ENCODE measurements at regions not wholly inside any gene's neighbourhood (a gene's known extent, or its start where the extent isn't known, plus 50 kb on each side); places are given as distances from the start of the nearest gene placed in this dataset.

DNA sequence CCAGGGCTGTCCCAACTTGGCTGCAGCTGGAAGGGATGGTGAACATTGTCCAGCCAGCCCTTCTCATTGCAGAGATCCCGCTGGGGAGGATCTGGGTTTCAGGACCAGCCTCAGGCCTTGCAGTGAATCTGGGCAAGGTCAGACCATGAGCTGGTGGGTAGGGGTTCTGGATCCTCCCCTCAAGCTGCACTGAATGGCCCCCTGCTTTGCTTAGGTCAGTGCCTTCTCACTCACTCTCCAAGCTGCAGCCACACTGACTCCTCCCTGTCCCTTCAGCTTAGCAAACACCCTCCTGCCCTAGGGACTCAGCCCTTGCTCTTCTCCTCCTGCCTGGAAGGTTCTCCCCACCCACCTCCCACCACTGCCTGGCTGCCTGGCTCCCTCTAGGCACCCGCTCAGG lies 95.3 kb upstream of the KCNG1 start:
- TF ChIP-seq JUND (IDR thresholded peaks at IDR 0.05; ENCODE audit: low read depth) = no peak
- in situ Hi-C loops (cut with HindIII; ENCODE audit: low pct_unique_long_range_greater_than_20kb, low sequenced_read_pairs) = no loop called here
- no peak for DNase-seq (ENCODE audit: low read depth in 1 of 2, low spot score in 1 of 2)

DNA sequence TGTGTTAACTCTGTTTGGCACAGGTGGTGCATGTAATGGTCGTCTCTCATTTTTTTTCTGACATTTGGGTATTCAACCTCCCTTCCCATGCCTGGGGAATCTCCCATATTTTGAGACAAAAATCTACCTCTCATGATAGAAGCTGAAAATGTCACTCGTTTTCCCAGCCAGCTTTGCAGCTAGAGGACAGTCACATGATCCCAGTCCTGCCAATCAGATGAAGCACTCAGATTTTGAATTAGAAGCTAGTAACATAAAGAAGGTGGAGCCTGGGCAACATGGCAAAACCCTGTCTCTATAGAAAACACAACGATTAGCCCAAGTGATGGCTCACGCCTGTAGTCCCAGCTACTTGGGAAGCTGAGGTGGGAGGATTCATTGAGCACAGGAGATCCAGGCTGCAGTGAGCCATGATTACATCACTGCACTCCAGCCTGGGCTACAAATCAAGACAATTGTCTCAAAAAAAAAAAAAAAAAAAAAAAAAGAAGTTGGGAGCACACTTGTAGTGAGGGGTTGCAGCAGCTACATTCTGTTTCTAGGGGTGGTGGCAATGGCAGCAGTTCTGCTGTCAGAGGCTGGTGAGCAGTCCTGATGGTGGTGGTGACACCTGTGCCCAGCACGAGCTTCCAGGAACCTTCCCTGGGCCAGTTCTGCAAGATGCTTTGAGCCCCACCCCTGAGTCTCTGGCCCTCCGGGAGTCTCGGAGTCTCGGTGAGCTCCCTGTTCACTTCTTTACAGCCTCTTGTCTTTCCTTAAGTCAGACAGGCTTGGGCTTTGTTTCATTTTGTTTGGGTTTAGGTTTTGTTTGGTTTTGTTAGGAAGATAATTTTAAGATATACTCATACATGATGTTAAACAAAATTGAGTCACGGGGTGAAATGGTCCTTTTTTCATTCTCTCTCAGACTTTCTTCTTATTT lies 94.1 kb upstream of the KCNG1 start:
- no peak for TF ChIP-seq JUND (IDR thresholded peaks at IDR 0.05; ENCODE audit: low read depth)
- in situ Hi-C loops (cut with HindIII; ENCODE audit: low pct_unique_long_range_greater_than_20kb, low sequenced_read_pairs) = no loop called here
- DNase-seq (ENCODE audit: low read depth in 1 of 2, low spot score in 1 of 2) = peak in 1 of 2 experiments; percentile 29

DNA sequence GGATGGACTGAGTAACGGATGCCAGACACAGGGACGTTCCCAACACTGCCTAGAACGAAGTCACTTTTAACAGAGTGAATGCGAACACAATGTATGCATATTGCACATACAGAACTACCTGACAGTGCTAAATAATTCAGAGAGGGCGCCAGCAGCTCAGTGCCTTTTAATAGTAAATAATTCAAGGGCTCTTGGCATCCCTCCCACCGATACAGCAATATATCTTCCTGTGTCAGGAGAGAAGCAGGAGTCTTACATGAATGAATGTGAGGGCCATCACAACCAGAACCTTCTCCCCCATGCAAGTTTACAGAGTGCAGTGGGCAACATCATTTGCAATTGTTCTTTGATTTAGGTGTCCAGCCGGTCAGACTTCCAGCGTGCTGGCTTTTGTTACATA lies 88.4 kb upstream of the KCNG1 start:
- in situ Hi-C loops (cut with HindIII; ENCODE audit: low pct_unique_long_range_greater_than_20kb, low sequenced_read_pairs) = no loop called here
- no peak for DNase-seq (ENCODE audit: low read depth in 1 of 2, low spot score in 1 of 2)
- TF ChIP-seq JUND (IDR thresholded peaks at IDR 0.05; ENCODE audit: low read depth) = no peak

DNA sequence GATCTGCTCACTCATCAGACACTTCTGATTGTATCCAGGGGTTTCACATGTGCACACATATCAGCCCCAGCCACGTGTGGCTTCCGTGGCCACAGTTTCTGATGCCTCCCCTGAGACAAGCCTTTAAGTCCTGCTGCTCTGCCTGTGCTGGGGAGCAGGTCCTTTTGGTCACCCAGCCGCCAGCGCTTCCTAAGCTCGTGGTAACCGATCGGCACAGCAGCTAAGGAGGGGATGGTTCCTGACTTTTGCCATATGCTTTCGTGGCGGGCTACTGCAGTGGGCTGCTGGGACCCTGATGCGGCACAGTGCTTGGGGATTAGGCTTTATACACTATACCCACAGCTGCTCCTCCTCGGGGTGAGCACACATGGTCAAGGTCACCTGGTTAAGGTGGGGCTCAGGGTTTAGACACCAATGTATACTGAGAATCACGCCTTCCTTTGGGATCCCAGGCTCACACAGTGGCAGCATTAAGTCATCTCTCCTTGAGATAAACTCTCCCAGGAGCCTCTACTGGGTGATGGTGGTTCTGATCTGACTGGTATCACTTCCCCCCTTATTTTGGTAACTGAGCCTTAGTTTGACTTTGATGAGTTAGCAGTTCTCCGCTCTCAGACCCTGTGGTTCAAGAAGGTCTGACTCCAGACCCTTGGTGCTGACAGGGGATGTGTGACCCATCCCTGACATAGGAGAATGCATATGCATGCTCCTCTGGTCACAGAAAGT lies 85.9 kb upstream of the KCNG1 start:
- in situ Hi-C loops (cut with HindIII; ENCODE audit: low pct_unique_long_range_greater_than_20kb, low sequenced_read_pairs) = no loop called here
- no peak for TF ChIP-seq JUND (IDR thresholded peaks at IDR 0.05; ENCODE audit: low read depth)
- no peak for DNase-seq (ENCODE audit: low read depth in 1 of 2, low spot score in 1 of 2)

DNA sequence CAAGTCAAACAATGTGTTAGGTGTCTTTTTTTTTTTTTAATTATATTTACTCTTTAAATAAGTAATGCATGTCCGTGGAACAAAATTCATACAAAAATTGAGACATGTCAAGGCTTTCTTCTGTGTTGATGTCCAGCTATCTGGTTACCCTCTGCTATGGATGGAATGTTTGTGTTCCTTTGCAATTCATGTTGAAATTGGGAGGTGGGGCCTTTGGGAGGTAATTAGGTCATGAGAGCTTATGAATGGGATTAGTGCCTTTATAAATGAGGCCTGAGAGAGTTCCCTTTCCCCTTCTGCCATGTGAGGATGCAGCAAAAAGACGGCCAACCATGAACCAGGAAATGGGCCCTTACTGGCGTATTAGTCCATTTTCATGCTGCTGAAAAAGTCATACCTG lies 83.1 kb upstream of the KCNG1 start:
- no peak for TF ChIP-seq JUND (IDR thresholded peaks at IDR 0.05; ENCODE audit: low read depth)
- no peak for DNase-seq (ENCODE audit: low read depth in 1 of 2, low spot score in 1 of 2)
- in situ Hi-C loops (cut with HindIII; ENCODE audit: low pct_unique_long_range_greater_than_20kb, low sequenced_read_pairs) = no loop called here

DNA sequence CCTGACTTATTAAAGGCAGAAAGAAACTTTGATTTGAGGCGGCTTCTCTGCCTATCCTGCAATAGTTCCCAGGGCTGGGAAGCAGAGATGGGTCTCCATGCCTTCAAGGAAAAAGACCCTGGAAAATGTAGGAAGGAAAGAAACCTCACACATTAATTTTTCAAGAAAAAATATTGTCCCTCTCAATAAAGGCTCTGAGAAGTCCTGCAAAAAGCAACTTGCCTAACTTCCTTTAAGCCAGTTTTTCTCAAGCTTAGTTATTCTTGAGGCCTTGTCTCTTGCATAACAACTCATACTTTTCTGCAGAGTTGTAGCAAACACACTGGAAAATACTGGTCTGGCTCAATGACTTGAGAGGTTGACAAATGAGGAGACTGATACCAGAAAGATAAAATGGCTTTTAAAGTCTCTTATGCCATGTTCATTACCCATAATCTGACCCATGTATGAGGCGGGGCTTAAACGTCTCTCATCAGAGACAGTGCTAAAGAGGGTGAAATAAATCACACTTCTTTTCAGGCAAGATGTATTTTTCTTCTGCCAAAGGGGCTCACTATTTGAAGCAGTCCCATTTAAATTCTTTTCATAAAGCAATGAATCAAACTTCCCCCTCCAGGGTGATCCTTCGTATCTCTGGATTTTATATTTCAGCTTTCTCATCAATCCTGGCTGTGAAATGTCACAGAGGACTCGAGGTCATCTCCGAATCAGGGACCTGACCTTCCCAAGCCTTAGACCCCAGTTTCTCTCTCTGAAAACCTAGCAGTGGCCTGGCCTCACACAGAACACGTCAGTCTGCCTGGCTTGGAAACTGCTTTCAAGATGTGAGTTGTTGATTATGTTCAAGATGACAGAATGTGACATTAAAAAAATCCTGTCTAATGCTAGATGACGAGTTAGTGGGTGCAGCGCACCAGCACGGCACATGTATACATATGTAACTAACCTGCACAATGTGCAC lies 82.3 kb upstream of the KCNG1 start:
- in situ Hi-C loops (cut with HindIII; ENCODE audit: low pct_unique_long_range_greater_than_20kb, low sequenced_read_pairs) = no loop called here

DNA sequence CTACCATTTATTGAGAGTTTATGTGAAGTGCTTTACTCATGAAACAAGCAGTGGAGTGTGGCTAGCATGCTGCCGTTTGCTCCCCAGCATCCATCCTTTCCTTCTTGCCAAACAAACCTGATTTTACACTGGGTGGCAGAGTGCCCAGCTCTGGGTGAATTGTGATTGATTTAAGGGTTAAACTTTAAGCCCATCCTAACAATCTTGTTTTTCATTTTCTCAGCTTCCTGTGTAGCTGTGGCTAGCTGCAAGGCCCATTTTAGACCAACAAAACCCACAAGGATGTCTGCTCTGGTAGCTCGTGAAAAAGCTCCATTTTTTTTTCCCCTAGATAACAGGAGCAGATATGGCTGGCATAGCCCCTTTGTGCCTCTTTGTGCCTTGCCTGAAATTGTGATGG lies 77.7 kb upstream of the KCNG1 start:
- DNase-seq (ENCODE audit: low read depth in 1 of 2, low spot score in 1 of 2) = no peak
- no peak for TF ChIP-seq JUND (IDR thresholded peaks at IDR 0.05; ENCODE audit: low read depth)
- in situ Hi-C loops (cut with HindIII; ENCODE audit: low pct_unique_long_range_greater_than_20kb, low sequenced_read_pairs) = no loop called here

More for the DNA sequence above, 82.3 kb upstream of the KCNG1 start:
- no peak for TF ChIP-seq JUND (IDR thresholded peaks at IDR 0.05; ENCODE audit: low read depth)
- no peak for DNase-seq (ENCODE audit: low read depth in 1 of 2, low spot score in 1 of 2)

DNA sequence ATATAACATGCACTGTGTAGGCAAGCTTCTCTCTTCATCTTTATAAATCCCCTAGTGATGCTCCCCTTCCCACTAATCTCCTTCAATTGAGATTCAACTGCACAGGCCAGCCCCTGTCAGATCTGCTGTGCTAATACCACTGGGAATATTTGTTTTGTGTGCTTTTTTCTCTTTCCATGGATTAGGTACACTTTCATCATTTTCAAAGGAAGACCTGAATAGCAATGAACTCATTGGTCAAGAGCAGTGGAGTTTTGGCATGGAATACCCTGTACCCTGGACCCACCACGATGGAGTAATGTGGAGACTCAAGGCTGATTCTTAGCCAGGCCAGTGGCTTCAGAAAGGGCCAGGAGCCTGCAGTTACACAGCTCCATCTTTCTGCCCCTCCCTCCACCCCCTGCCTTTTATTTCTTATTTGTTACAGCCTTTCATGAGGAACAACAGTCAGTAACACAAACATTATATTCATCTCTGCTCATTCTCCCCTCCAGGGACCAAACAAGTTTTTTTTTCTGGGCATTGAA lies 75.4 kb upstream of the KCNG1 start:
- in situ Hi-C loops (cut with HindIII; ENCODE audit: low pct_unique_long_range_greater_than_20kb, low sequenced_read_pairs) = no loop called here
- no peak for TF ChIP-seq JUND (IDR thresholded peaks at IDR 0.05; ENCODE audit: low read depth)
- DNase-seq (ENCODE audit: low read depth in 1 of 2, low spot score in 1 of 2) = no peak

DNA sequence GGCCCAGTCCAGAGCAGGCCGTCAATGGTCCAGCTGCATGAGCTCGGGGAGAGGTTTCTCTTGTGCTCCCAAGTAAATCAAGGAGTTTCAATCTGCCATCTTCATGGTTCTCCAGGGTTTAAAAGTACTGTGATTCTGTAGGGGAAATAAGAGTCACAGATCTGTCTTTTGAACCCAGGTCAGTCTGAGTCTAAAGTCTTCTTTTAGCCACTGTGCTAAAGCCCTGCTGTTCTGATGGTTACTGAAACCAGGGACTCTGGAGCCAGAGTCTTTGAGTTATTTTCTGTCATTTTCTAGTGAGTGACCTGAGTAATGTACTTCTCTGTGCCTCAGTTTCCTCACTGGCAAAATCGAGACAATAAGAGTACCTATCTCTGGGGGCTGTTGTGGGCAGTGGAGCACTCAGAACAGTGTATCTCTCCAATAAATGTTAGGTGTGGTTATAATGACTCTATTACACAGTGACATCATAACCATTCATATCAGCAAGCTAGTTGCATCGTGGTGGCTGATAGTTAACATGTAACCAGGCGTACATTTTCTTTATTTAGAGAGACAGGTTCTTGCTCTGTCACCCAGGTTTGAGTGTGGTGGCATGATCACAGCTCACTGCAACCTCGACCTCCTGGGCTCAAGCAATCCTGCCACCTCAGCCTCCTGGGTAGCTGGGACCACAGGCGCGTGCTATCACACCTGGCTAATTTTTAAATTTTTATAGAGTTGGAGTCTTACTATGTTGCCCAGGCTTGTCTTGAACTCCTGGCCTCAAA lies 74.6 kb upstream of the KCNG1 start:
- in situ Hi-C loops (cut with HindIII; ENCODE audit: low pct_unique_long_range_greater_than_20kb, low sequenced_read_pairs) = no loop called here
- TF ChIP-seq JUND (IDR thresholded peaks at IDR 0.05; ENCODE audit: low read depth) = no peak
- DNase-seq (ENCODE audit: low read depth in 1 of 2, low spot score in 1 of 2) = no peak

DNA sequence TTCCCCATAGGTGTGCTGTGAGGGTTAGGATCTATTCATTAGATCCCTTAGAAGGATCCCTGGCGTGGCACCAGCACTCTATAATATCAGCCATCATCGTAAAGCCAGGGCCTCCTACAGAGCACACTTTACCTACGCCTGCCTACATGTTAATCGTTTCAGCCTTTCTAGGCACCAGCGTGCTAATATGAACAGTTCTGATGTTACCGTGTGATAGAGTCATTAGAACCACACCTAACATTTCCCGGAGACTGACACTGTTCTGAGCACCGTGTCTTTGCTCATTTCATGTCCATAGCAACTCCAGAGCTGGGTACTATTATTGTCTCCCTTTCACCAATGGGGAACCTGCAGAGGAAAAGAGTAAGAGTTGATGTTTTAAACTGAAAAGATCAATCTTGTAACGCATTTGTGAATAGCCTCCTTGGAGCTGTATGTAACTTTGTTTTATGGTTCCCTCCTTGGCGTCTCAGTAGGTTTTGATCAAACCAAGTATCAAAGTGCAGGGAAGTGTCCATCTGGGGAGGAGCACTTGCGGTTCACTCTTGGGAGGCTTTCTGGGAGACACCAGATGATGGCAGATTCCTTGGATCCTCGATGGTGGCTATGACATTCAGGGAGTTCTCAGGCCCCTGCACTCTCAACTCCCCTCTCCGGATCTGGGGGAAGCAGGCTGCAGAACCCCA lies 73.8 kb upstream of the KCNG1 start:
- in situ Hi-C loops (cut with HindIII; ENCODE audit: low pct_unique_long_range_greater_than_20kb, low sequenced_read_pairs) = no loop called here
- no peak for DNase-seq (ENCODE audit: low read depth in 1 of 2, low spot score in 1 of 2)
- no peak for TF ChIP-seq JUND (IDR thresholded peaks at IDR 0.05; ENCODE audit: low read depth)
